ENCODE measurements at regions not wholly inside any gene's neighbourhood (a gene's known extent, or its start where the extent isn't known, plus 50 kb on each side); places are given as distances from the start of the nearest gene placed in this dataset.

- TF ChIP-seq, protein P1, sequence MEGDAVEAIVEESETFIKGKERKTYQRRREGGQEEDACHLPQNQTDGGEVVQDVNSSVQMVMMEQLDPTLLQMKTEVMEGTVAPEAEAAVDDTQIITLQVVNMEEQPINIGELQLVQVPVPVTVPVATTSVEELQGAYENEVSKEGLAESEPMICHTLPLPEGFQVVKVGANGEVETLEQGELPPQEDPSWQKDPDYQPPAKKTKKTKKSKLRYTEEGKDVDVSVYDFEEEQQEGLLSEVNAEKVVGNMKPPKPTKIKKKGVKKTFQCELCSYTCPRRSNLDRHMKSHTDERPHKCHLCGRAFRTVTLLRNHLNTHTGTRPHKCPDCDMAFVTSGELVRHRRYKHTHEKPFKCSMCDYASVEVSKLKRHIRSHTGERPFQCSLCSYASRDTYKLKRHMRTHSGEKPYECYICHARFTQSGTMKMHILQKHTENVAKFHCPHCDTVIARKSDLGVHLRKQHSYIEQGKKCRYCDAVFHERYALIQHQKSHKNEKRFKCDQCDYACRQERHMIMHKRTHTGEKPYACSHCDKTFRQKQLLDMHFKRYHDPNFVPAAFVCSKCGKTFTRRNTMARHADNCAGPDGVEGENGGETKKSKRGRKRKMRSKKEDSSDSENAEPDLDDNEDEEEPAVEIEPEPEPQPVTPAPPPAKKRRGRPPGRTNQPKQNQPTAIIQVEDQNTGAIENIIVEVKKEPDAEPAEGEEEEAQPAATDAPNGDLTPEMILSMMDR (IDR thresholded peaks at IDR 0.05) = no peak
- no peak for TF ChIP-seq POLR2A (IDR thresholded peaks at IDR 0.05)
Measured at GRCh38 chr6:43874814-43875590, 105.0 kb downstream of the VEGFA start.

Measured in esophagus squamous epithelium (tissue), 4 donors.